GM18519 (cell line): ENCODE measurements at regions not wholly inside any gene's neighbourhood (a gene's known extent, or its start where the extent isn't known, plus 50 kb on each side); places are given as distances from the start of the nearest gene placed in this dataset.

Experiments
- ATAC-seq: cut with Tn5 transposase; IDR thresholded peaks from one replicate; pipeline ENCODE4 v1.9.1; 2021; ENCODE audit warnings: mild to moderate bottlenecking, moderate library complexity; ENCODE audit not compliant: unreplicated experiment, low FRiP score

GRCh38 chr17:79541056-79541850, 69.6 kb downstream of the RBFOX3 start:
- no peak for ATAC-seq

DNA sequence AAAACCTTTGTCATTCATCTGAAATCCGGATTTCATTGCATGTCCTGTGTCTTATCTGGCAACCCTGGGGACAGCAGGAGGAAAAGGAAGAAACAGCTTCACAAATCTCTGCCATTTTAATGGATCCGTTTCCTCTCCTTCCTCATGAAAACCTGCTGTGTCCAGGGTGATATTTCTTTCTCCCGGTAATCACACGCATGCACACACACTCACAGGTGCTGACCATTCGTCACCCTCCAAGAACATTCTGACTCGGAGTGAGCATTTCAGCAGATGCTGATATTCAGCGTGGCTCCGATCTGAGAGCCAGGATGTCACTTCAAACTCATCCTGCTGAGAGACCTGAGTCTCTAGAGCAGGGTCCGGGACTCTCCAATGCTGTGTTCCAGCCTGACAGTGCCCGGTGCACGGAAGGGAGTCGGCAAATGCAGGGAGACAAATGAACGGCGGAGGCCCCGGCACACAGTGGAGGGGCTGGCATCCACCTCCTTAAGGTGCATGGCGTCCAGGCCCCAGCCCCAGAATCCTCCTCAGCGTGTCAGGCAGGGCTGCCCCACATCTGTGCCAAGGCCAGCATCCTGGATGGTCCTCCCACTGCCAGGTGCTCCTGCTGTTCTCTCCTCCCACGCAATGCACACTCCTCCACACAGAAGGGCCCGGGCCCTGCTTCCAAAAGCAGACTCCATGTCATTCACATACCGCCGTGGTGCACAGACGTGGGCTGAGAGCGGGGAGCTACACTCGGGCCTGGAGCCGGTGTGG, 70.7 kb downstream of the RBFOX3 start:
- no peak for ATAC-seq

DNA sequence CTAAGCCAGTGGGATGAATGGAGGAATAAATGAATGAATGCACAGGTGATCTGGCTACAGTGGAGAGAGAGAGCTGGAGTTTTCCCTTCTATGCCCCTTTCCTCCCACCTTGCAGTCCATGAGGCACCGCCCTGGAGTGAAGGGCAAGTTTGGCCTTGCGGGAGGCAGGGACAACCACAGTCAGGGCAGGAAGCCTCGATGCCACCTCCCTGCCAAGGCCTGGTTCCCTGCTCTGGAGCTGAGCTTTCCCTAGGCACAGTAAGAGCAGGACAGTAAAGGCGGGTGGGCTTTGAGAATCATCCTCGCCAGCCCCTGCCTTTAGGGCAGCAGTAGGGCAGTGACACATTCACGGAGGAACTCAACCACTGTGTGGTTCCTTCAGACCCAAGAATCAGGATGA, 72.6 kb downstream of the RBFOX3 start:
- no peak for ATAC-seq

DNA sequence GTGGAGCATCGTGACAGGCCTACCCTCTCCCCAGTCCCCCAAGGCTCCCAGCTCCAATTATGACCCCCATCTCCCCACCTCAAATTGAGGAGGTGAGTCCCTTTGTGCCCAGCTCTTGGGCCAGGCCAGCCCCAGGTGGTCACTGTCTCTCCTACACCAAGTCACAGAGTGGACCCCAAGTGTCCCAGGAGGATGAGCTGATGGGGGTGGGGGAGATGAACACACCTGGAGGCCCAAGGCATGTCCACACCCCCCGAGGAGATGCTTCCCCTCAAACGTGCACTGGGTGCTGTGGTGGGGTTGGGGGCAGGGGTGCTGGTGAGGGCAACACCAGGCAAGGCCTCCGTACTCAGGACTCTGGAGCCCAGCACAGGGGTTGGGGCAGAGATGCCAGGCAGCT, 73.2 kb downstream of the RBFOX3 start:
- ATAC-seq = no peak

- ATAC-seq = no peak
These were observed 73.8 kb downstream of the RBFOX3 start for GRCh38 chr17:79537061-79537460.

DNA sequence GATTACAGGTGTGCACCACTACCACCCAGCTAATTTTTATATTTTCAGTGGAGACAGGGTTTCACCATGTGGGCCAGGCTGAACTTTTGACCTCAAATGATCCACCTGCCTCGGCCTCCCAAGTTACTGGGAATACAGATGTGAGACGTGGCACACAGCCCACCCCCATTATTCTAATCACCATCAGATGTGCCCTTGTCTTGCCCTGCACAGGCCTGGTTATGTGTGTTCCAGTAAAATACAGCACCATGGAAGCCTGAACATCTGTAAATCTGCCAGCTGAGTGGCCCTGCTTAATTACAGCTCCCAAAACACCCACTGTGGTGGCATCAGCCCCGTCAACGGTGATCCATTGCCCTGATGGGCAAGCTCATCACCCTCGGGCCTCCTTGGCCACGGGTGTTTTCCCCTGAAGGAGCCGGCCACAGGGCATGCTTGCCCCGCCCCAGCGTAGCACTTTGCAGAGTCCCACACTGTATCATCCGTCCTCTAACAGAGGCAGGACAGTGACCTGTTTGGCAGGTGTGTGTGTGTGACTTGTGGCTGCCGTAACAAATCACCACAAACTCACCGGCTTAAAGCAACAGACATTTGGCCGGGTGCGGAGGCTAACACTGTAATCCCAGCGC, 74.5 kb downstream of the RBFOX3 start:
- ATAC-seq = no peak

DNA sequence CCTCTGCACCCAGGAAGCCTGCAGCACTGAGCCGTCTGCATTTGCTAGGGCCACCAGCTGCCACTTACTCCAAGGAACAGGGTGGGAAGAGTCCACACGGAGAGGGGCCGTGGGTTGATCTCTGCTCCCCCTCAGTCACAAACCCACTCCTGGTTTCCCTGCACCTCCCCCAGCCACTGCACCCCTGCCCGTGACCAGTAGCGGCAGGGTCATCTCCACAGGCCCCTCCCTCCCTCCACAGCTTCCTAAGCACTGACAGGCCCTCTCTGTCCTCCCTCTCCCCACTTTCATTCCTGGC, 75.2 kb downstream of the RBFOX3 start:
- ATAC-seq = no peak

DNA sequence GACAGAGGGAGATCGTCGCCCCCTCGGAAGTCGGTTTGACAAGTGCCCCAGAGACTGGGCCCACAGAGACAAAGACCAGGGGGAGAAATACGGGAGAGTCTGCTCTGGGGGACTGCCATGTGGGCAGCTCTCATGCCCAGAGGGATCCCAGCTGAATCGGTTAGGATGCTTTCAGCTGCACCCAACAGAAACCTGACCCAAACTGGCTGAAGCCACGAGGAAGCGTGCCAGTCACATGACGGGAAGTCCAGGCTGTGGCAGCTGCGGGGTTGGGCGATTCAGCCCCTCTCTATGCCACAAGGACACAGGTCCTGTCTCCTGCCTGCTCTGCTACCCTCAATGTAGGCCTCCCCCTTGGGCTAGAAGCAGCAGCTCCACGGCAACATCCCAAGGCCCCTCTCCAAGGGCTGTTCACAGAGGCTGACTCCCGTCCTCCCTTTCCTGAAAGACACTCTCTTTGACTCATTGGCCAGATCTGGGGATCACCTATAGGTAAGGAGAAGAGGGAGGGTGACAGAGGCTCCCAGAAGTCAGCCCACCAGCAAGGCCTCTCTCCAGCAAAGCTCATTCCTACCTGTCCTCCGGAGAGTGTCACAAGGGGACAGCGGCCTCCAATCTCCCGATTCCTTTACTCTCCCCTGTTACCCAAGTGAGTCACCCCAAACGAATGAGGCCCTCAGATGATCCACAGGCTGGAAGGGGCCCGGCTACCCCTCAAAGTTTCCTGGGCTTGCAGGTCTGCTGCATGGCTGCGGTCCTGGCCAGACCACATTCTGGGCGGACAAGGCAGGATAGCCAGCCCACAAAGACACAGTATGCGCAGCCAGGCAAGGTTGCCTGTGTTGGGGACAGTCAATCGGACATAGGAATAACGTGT, 75.8 kb downstream of the RBFOX3 start:
- no peak for ATAC-seq

DNA sequence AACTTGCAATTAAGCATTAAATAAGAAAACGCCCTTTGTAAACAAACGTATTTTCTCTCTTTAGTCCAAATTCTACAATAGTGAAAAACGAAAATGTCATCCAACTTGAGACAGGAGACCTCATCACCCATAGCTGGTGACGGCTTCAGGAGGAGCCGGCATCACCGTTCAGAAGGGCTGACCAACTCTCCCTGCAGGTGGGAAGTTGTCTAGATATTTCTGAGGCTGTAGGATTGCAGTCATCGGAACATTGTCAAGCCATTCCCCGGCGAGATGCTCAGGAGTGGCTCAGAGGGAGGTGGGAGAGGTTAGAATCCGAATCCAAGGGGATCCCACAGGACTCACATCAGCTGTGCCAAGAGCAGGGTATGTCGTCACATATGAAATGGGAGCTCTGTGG, 76.7 kb downstream of the RBFOX3 start:
- ATAC-seq = no peak

DNA sequence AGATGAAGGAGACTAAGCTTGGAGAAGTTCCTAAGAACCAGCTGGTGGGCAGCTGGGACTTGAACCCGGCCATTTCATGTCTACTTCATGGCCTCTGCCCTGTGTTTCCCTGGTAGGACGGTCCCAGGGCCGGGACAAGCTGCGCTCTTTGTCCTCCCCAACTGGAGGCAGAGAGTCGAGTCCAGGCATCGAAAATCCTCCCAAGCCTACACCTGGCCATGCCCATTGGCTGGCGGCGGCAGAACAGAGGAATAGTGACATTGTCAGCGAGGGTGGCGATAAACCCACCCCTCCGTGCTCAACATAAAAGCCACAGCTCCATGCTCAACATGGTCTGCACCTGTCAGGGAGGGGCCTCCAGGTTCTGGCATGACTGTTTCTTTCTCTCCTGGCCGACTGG, 77.7 kb downstream of the RBFOX3 start:
- no peak for ATAC-seq

DNA sequence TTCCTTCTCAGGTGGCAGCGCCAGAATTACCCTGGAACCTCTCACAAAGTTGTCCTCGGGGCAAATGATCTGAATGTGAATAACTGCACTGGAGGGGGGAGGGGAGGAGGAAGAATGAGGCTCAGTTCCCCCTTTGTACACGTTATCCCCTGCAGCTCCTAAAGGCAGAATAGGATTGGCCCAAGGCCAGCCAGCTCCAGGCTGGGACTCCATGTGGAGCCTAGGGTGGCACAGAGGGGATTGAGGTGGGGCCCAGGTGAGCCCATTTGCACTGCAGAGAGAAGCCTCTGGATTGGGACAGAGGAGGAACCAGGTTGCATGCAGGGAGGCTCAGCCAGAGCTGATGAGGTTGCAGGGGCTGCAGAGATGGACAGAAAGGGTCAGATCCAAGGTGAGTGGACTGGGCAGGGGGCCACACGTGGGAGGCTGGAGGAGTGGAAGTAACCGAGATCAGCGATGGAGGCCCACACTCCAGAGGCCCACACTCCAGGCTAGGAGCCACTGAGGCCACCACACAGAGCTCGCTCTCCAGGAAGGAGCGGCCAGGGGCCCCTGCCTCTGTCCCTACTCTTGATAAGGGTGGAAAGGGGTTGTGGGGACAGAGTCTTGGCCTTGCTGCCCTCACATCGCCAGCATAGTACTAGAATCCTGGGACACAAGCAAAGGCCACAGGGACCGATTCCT, 78.6 kb downstream of the RBFOX3 start:
- no peak for ATAC-seq

DNA sequence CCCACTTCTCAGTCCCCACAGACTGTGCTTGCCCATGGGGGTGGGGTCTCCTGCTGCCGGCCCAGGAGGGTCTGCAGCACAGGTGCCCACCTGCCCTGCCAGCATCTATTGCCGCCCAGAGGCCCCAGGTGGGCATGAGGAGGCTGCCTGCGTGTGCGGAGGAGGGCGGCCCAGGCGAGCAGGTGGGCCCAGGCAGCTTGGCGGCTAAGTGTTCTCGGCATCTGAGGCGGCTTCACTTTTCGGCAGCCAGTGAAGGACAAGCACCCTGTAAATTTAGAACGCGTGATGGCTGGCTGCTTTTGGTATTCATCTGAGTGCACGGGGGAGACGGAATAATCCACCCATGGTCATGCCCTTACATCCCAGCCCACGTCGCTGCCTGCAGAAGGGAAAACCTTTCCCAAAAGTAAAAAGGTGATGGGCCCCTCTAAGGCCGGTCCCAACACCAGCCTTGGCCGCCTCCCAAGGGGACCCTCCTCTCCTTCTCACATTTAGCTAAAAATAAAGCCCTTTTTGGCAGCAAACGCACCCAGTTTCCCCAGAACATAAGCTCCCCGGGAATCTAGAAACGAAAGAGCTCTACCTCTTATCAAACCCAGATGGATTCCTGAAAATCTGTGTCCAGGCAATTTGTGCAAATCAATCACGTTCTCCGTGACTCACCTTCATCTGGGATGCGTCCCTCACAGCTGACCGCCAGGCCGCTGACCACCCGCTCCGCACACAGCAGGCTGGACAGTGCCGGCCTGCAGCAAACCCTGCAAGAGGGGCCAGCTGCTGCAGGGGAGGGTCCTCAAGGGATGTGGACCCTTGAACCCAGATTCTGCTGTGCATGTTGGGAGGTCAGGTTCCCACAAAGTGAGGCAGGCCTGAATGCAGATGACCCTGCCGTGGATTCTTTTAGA, 79.4 kb downstream of the RBFOX3 start:
- no peak for ATAC-seq

DNA sequence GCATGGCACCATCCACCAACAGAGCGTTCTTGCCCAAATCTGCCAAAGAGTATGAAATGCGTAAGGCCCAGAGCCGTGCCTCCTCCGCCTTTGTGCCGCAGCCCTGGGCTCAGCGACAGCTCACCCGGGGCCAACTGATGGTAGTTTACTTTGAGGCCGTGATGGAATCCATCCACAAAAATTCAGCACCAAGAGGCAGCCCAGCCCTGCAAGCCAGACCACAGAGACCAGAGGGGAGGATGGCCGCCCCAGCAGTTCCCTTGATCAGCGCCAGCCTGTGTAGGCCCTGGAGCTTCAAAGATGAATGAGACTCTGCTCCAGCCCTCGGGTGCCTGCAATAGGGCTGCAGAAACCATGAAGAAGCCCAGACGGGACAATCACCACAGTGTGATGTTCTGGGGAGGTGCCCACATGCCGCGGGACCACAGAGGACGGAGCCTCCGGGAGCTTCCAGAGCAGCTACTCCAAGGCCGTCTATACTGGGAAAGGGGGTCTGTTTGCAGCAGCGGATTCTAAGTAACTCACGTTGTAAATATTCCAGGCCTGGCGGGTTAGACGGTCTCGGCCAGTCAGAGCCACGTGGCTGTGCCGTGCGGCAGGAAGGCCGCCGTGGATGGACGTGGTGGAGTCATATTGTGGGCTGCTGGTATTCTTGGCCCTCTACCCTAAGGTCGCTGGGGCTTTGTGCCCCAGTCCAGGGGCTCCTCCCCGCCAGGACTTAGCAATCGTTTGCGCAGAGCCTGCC, 80.3 kb downstream of the RBFOX3 start:
- no peak for ATAC-seq

- no peak for ATAC-seq
These were observed 81.2 kb downstream of the RBFOX3 start for GRCh38 chr17:79529661-79530081.

DNA sequence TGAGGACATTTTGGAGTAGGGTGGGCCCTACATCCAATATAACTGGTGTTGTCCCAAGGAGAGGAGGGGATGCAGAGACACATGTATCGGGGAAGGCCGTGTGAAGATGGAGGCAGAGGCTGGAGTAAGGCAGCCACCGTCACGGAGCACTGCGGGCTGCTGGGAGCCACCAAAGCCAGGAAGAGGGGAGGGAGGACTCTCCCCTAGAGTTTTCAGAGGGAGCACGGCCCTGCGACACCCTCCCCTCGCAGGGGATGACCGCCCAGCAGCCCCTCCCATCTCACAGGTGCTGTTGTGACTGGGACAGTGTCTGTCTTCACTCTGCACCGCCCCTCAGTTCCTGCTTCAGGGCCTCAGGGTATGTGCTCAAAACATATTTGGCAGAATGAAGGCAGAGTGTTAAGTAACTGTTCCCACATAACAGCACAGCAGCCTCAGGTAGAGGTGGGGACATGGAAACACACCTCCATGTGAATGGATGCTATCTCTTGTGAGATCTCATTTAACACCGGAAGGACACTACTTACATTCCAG, 82.2 kb downstream of the RBFOX3 start:
- no peak for ATAC-seq

DNA sequence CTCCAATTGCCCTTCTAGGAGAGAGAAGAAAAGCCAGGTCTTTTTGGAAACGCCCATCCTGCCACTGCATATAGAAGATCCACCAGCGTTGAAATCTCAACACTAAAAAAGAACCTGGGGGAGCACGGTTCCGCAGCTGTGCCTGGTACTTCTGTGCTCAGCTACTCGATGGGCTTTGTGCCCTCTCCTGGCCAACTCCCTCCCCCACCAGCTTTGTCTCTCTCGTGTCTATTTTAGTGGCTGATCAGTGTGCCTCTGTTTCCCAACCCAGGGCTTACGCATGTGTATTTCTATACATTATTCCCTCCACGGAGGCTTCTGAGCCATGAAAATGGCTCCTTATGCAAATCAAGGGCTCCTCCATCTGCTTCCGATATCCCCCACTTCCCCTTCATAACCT, 83.5 kb downstream of the RBFOX3 start:
- ATAC-seq = no peak

GRCh38 chr17:79525793-79526677, 84.8 kb downstream of the RBFOX3 start:
- ATAC-seq = no peak
